H1 (cell line): ENCODE measurements at regions not wholly inside any gene's neighbourhood (a gene's known extent, or its start where the extent isn't known, plus 50 kb on each side); places are given as distances from the start of the nearest gene placed in this dataset.

Experiments
- CTCF ChIA-PET: fragments of 300-600 bp; sonication (Branson Sonifier 250); formaldehyde crosslinking; loops from one replicate; lab custom pipeline; 2021; ENCODE audit not compliant: partially characterized antibody; lab: Charles Lee
- POLR2A ChIA-PET: fragments of 300-600 bp; sonication (Branson Sonifier 250); formaldehyde crosslinking; loops from one replicate; lab custom pipeline; 2021; ENCODE audit warnings: inconsistent platforms; ENCODE audit not compliant: partially characterized antibody; lab: Charles Lee
- DNase-seq, 2 experiments: peaks; one replicate each; pipeline versions ENCODE4 v3.0.0 to v3.0.0-alpha.2; 2010 to 2022; ENCODE audit warnings: low spot score in 2 of 2, low read depth in 1 of 2, mixed read lengths in 1 of 2
- FAIRE-seq: peaks from 2 replicates; lab custom pipeline; 2011; peaks lifted over from hg19 to GRCh38; lab: Jason Lieb, UNC
- H2AFZ ChIP-seq: 2 replicates; pipeline ENCODE4 v1.8.1; 2012; ENCODE audit warnings: low read length, inconsistent platforms
- H2AK5ac ChIP-seq: 2 replicates; pipeline ENCODE4 v1.6.1; 2013; ENCODE audit warnings: low read depth, low read length
- H2BK120ac ChIP-seq: replicated peaks from 2 replicates; pipeline ENCODE3; 2013; ENCODE audit warnings: low read depth, low read length, inconsistent platforms
- H2BK12ac ChIP-seq: 2 replicates; pipeline ENCODE4 v1.6.1; 2013; ENCODE audit warnings: low read depth, low read length
- H2BK15ac ChIP-seq: 2 replicates; pipeline ENCODE4 v1.6.1; 2013; ENCODE audit warnings: low read length
- H2BK20ac ChIP-seq: 2 replicates; pipeline ENCODE4 v1.6.1; 2013; ENCODE audit warnings: low read length
- H2BK5ac ChIP-seq: 2 replicates; pipeline ENCODE4 v1.6.1; 2013; ENCODE audit warnings: low read depth, low read length
- H3K14ac ChIP-seq: 2 replicates; pipeline ENCODE4 v1.6.1; 2013; ENCODE audit warnings: inconsistent platforms; ENCODE audit not compliant: insufficient read length
- H3K18ac ChIP-seq: 2 replicates; pipeline ENCODE4 v1.6.1; 2013; ENCODE audit warnings: low read length; ENCODE audit errors: extremely low read depth
- H3K23ac ChIP-seq: 2 replicates; pipeline ENCODE4 v1.6.1; 2013; ENCODE audit warnings: inconsistent platforms; ENCODE audit not compliant: insufficient read length
- H3K23me2 ChIP-seq: 2 replicates; pipeline ENCODE4 v1.6.1; 2013; ENCODE audit warnings: low read depth, low read length
- H3K27ac ChIP-seq: 2 replicates; pipeline ENCODE4 v1.6.1; 2011; ENCODE audit warnings: low read depth, low read length, inconsistent platforms
- H3K27me3 ChIP-seq, 4 experiments: replicated peaks in 1 of 4; 1 replicate in 1 of 4; 2 replicates in 3 of 4; pipeline versions ENCODE4 v1.6.1 to v1.8.1; 2011 to 2013; ENCODE audit warnings: low read length in 3 of 4, mild to moderate bottlenecking in 3 of 4, inconsistent platforms in 2 of 4, mixed read lengths in 2 of 4, moderate library complexity in 1 of 4; ENCODE audit not compliant: control insufficient read depth in 3 of 4, insufficient read depth in 3 of 4; ENCODE audit errors: extremely low read depth in 1 of 4
- H3K36me3 ChIP-seq, 4 experiments: 2 replicates each; pipeline versions ENCODE4 v1.6.1 to v1.8.1; 2011 to 2013; ENCODE audit warnings: mild to moderate bottlenecking in 4 of 4, low read length in 3 of 4, moderate library complexity in 2 of 4, control low read depth in 1 of 4, inconsistent platforms in 1 of 4; ENCODE audit not compliant: insufficient read depth in 4 of 4, control insufficient read depth in 2 of 4
- H3K4ac ChIP-seq: replicated peaks from 2 replicates; pipeline ENCODE3; 2013; ENCODE audit warnings: low read length, low read depth, mixed read lengths, inconsistent platforms; ENCODE audit not compliant: insufficient read length
- H3K4me1 ChIP-seq, 4 experiments: replicated peaks in 1 of 4; 1 replicate in 1 of 4; 2 replicates in 3 of 4; pipeline versions ENCODE4 v1.6.1 to v1.8.1; 2011 to 2013; ENCODE audit warnings: low read length in 3 of 4, inconsistent platforms in 2 of 4, mixed read lengths in 1 of 4; ENCODE audit not compliant: insufficient read depth in 4 of 4, control insufficient read depth in 3 of 4
- H3K4me2 ChIP-seq, 2 experiments: 2 replicates each; pipeline versions ENCODE4 v1.6.1 to v1.8.1; 2011 to 2013; ENCODE audit warnings: low read depth in 2 of 2, low read length in 2 of 2, control low read depth in 1 of 2, inconsistent platforms in 1 of 2, mild to moderate bottlenecking in 1 of 2; ENCODE audit not compliant: insufficient read depth in 1 of 2
- H3K4me3 ChIP-seq, 4 experiments: fragments of 200-600, 300-600 bp in 1 of 4; sonication (generic), shearing (Covaris generic), sonication (Bioruptor Twin) in 1 of 4; 2 replicates each; pipeline versions ENCODE4 v1.5.1 to v1.8.1; 2011 to 2016; ENCODE audit warnings: low read length in 4 of 4, low read depth in 3 of 4, control low read depth in 2 of 4, inconsistent platforms in 2 of 4, mild to moderate bottlenecking in 2 of 4, mixed read lengths in 1 of 4, moderate library complexity in 1 of 4; ENCODE audit not compliant: insufficient read depth in 2 of 4; ENCODE audit errors: extremely low read depth in 1 of 4
- H3K56ac ChIP-seq: replicated peaks from 2 replicates; pipeline ENCODE3; 2013; ENCODE audit warnings: low read depth, mild to moderate bottlenecking, mixed read lengths, low read length, inconsistent platforms; ENCODE audit not compliant: insufficient read length
- H3K79me1 ChIP-seq: 2 replicates; pipeline ENCODE4 v1.6.1; 2013; ENCODE audit warnings: low read depth, low read length, control low read depth
- H3K79me2 ChIP-seq, 2 experiments: 2 replicates each; pipeline versions ENCODE4 v1.6.1 to v1.8.1; 2012 to 2013; ENCODE audit warnings: low read length in 2 of 2, mild to moderate bottlenecking in 2 of 2, inconsistent platforms in 1 of 2; ENCODE audit not compliant: insufficient read depth in 2 of 2, control insufficient read depth in 1 of 2
- H3K9ac ChIP-seq, 4 experiments: replicated peaks in 1 of 4; 1 replicate in 1 of 4; 2 replicates in 3 of 4; pipeline versions ENCODE4 v1.6.1 to v1.8.1; 2011 to 2013; ENCODE audit warnings: low read depth in 3 of 4, low read length in 3 of 4, control low read depth in 2 of 4, mild to moderate bottlenecking in 2 of 4, moderate library complexity in 2 of 4, inconsistent platforms in 1 of 4; ENCODE audit errors: extremely low read depth in 1 of 4
- H3K9me3 ChIP-seq, 2 experiments: 2 replicates each; pipeline versions ENCODE4 v1.6.1 to v1.8.1; 2012 to 2013; ENCODE audit warnings: mild to moderate bottlenecking in 2 of 2, moderate library complexity in 2 of 2, control low read depth in 1 of 2, inconsistent platforms in 1 of 2, low read depth in 1 of 2, low read length in 1 of 2, mixed read lengths in 1 of 2; ENCODE audit not compliant: insufficient read depth in 2 of 2
- H4K20me1 ChIP-seq, 2 experiments: replicated peaks in 1 of 2; 2 replicates each; pipeline versions ENCODE3 to v1.8.1; 2011 to 2013; ENCODE audit warnings: inconsistent platforms in 2 of 2, low read length in 2 of 2, mild to moderate bottlenecking in 1 of 2; ENCODE audit not compliant: insufficient read depth in 2 of 2, control insufficient read depth in 1 of 2
- H4K5ac ChIP-seq: 2 replicates; pipeline ENCODE4 v1.6.1; 2013; ENCODE audit warnings: low read length, low read depth, mixed read lengths, inconsistent platforms; ENCODE audit not compliant: insufficient read length
- H4K8ac ChIP-seq: 2 replicates; pipeline ENCODE4 v1.8.0; 2013; ENCODE audit warnings: mild to moderate bottlenecking, moderate library complexity, low read length, inconsistent platforms; ENCODE audit not compliant: insufficient read depth; ENCODE audit errors: extremely low read depth
- H4K91ac ChIP-seq: replicated peaks from 2 replicates; pipeline ENCODE3; 2013; ENCODE audit warnings: low read length, mixed read lengths, inconsistent platforms; ENCODE audit not compliant: insufficient read length
- KDM5A ChIP-seq: fragments of 200-600 bp; IDR thresholded peaks from 2 replicates; pipeline ENCODE4 v1.7.1; 2012; ENCODE audit warnings: mild to moderate bottlenecking, low read length, inconsistent platforms, mixed read lengths
- NANOG ChIP-seq: IDR thresholded peaks from 2 replicates; pipeline ENCODE4 v1.6.1; 2011; ENCODE audit warnings: low read length, low read depth, mild to moderate bottlenecking, inconsistent platforms; ENCODE audit not compliant: insufficient read depth, poor library complexity, severe bottlenecking
- SIRT6 ChIP-seq: IDR thresholded peaks from one replicate; pipeline ENCODE4 v1.7.1; 2012; ENCODE audit warnings: low read length, inconsistent platforms
- SIX5 ChIP-seq: IDR thresholded peaks from 2 replicates; pipeline ENCODE4 v1.6.1; 2011; ENCODE audit warnings: mild to moderate bottlenecking, low read depth, low read length
- TAF7 ChIP-seq: optimal IDR thresholded peaks from 2 replicates; pipeline ENCODE3; 2011; ENCODE audit warnings: low read depth, mild to moderate bottlenecking, inconsistent platforms, low read length, moderate library complexity, borderline replicate concordance
- TF ChIP-seq, protein P1 (sequence below): IDR thresholded peaks from 2 replicates; pipeline ENCODE4 v1.6.1; 2012; ENCODE audit warnings: inconsistent platforms

GRCh38 chr9:82438581-82438980, 450.0 kb downstream of the SPATA31D1 start:
- POLR2A ChIA-PET, result no interaction called here
- H3K4me1 ChIP-seq, result no peaks in the 10 kb centered on the region
- FAIRE-seq, result no peak

More at GRCh38 chr9:82438581-82438980, 450.0 kb downstream of the SPATA31D1 start:
- H4K20me1 ChIP-seq, result no peaks in the 10 kb centered on the region
- H2BK20ac ChIP-seq, result no peak overlapping the region
- no peak overlapping the region for H4K91ac ChIP-seq
- H4K5ac ChIP-seq, result no peak overlapping the region
- no peaks in the 10 kb centered on the region for H3K27me3 ChIP-seq
- 0 out of 8 replicates have a peak, but pooled peaks cover 0 to 4% (median 0%) of the 10 kb centered on the region in 4 experiments for H3K36me3 ChIP-seq
- no peak overlapping the region for H3K4me2 ChIP-seq
- no peak overlapping the region for H2AK5ac ChIP-seq
- no peak overlapping the region for H4K8ac ChIP-seq
- H2BK5ac ChIP-seq, result no peak overlapping the region
- no peak for DNase-seq
- H3K23ac ChIP-seq, result no peak overlapping the region
- no peaks in the 10 kb centered on the region for H3K23me2 ChIP-seq
- H3K79me2 ChIP-seq, result no peaks in the 10 kb centered on the region
- CTCF ChIA-PET, result no interaction called here
- no peak overlapping the region for H2BK15ac ChIP-seq
- no peak overlapping the region for H3K14ac ChIP-seq
- H3K4me3 ChIP-seq, result no peak overlapping the region
- no peak overlapping the region for H2BK120ac ChIP-seq
- H3K27ac ChIP-seq, result no peak overlapping the region
- H3K56ac ChIP-seq, result no peak overlapping the region
- no peak overlapping the region for H3K9ac ChIP-seq
- no peak overlapping the region for H2AFZ ChIP-seq
- H3K4ac ChIP-seq, result no peak overlapping the region
- H2BK12ac ChIP-seq, result no peak overlapping the region
- no peaks in the 10 kb centered on the region for H3K79me1 ChIP-seq
- H3K9me3 ChIP-seq, result peaks cover 27 to 31% of the 10 kb centered on the region in 2 experiments
- H3K18ac ChIP-seq, result no peak overlapping the region
- TF ChIP-seq, protein P1, sequence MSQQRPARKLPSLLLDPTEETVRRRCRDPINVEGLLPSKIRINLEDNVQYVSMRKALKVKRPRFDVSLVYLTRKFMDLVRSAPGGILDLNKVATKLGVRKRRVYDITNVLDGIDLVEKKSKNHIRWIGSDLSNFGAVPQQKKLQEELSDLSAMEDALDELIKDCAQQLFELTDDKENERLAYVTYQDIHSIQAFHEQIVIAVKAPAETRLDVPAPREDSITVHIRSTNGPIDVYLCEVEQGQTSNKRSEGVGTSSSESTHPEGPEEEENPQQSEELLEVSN, result no peak
- TF ChIP-seq TAF7 (no peak), NANOG (no peak), KDM5A (no peak), SIX5 (no peak), SIRT6 (no peak)
